Body of pancreas (tissue), 4 donors: ENCODE measurements at regions not wholly inside any gene's neighbourhood (a gene's known extent, or its start where the extent isn't known, plus 50 kb on each side); places are given as distances from the start of the nearest gene placed in this dataset.

Experiments
- POLR2A ChIP-seq, 3 donors: fragments of 450-650 bp; IDR thresholded peaks; one replicate each; pipeline ENCODE4 v1.6.1; 2016; ENCODE audit warnings: antibody characterized with exemption in 3 of 3, mild to moderate bottlenecking in 2 of 3
- TF ChIP-seq, protein P1 (sequence below), 7 experiments: fragments of 450-650 bp in 4 of 7; fragments of 200-600 bp in 3 of 7; sonication (generic) in 3 of 7; IDR thresholded peaks; one replicate each; pipeline ENCODE4 v1.5.1; 2016 to 2019; ENCODE audit warnings: antibody characterized with exemption in 7 of 7

DNA sequence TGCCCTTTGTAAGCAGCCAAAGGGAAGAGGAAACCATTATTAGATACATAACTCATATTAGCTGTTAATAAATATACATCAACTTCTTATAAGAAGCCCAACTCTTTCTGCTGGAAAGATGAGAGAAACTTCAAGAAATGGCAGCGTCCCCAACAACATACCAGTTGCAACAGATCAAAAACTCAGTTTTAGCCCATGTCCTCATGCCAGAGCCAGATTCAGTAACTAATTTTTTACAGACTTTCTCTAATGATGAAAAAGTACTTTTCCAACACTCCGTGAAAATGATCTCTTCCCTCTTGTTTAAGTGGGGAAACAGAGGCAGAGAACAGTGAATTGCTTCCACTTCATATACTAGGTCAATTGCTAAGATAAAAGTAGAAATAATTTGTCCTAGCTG lies 206.8 kb upstream of the NUDT4 start:
- TF ChIP-seq POLR2A (IDR thresholded peaks at IDR 0.05), result no peak
- TF ChIP-seq, protein P1, sequence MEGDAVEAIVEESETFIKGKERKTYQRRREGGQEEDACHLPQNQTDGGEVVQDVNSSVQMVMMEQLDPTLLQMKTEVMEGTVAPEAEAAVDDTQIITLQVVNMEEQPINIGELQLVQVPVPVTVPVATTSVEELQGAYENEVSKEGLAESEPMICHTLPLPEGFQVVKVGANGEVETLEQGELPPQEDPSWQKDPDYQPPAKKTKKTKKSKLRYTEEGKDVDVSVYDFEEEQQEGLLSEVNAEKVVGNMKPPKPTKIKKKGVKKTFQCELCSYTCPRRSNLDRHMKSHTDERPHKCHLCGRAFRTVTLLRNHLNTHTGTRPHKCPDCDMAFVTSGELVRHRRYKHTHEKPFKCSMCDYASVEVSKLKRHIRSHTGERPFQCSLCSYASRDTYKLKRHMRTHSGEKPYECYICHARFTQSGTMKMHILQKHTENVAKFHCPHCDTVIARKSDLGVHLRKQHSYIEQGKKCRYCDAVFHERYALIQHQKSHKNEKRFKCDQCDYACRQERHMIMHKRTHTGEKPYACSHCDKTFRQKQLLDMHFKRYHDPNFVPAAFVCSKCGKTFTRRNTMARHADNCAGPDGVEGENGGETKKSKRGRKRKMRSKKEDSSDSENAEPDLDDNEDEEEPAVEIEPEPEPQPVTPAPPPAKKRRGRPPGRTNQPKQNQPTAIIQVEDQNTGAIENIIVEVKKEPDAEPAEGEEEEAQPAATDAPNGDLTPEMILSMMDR (IDR thresholded peaks at IDR 0.05), result no peak
